ENCODE measurements at regions not wholly inside any gene's neighbourhood (a gene's known extent, or its start where the extent isn't known, plus 50 kb on each side); places are given as distances from the start of the nearest gene placed in this dataset.

GRCh38 chr15:95853350-95853749 lies 477.1 kb upstream of the NR2F2 start:
- DNase-seq (ENCODE audit: low spot score), result no peak

DNA sequence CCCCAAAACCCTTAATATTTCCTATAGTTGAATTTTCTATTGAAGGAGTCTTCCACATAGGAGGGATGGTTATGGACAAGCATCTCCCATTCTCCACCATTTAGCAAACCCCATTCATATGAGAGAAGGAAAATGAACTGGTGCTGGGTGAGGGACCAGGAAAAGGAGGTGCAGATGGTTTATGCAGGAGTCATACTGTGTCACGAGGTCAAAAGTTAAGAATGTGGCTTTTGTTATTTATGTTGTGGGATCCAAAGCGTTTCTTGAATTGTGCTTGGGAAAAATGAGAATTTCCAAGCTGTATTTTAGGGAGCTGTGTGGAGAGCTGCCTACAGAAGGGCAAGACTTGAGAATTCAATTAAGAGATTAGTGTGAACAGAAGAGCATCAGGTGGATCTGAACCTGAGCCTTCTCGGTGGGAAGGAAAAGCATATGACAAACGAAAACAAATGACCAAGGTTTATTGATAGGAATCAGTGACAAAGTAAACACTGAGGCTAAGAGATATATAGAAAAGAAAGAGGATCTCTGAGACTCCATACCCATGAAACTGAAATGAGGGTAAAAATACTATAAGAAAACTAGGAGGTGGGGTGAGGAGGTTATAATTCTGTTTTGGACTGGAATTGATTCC lies 473.3 kb upstream of the NR2F2 start:
- DNase-seq (ENCODE audit: low spot score), result peak; percentile 38

DNA sequence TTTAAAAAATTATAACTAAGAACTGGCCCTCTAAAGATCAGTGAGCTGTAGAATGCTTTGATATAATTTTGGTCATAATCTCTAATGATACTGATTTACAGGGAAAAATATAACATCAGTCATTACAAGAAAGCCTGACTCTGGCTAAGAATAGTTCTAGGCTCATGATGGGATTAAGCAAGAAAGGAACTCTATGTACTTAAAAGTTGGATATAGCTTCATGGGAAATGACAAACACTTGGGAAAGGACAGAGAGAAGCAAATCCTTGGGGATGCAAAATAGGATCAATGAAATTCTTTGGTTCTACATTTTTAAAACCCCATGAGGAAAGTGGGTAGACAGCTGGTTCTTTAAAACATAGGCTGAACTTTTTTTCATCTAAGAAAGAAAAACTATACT lies 472.7 kb upstream of the NR2F2 start:
- no peak for DNase-seq (ENCODE audit: low spot score)

DNA sequence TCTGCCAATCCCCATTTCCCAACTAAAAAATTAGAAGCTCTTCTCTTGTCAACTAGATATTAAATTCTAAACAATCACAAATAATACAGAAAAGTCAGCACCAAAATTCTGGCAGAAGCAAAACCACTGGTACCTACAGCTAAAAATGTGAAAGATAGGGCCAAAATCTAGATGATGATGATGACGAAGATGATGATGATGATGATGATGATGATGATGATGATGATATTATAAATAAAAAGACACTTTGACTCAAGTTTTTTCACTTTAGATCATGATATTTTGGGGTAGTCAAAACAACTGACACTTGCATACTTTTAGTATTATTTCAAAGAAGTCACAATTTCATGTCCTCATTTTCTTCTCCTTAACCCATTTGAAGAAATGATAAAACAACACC lies 470.1 kb upstream of the NR2F2 start:
- no peak for DNase-seq (ENCODE audit: low spot score)

DNA sequence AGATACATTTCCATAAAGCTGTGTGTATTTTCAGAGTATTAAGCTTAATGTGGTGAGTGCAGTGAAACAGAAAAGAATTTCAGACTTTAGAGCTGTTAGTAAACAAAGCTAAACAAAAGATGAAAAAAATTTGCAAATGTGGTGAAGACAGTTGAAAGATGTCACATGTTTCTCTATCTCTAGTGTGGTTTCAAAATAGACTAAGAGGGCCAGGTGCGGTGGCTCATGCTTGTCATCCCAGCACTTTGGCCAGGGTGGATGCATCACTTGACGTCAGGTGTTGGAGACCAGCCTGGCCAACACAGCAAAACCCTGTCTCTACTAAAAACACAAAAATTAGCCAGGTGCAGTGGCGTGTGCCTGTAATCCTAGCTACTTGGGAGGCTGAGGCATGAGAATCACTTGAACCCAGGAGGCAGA lies 466.0 kb upstream of the NR2F2 start:
- no peak for DNase-seq (ENCODE audit: low spot score)

DNA sequence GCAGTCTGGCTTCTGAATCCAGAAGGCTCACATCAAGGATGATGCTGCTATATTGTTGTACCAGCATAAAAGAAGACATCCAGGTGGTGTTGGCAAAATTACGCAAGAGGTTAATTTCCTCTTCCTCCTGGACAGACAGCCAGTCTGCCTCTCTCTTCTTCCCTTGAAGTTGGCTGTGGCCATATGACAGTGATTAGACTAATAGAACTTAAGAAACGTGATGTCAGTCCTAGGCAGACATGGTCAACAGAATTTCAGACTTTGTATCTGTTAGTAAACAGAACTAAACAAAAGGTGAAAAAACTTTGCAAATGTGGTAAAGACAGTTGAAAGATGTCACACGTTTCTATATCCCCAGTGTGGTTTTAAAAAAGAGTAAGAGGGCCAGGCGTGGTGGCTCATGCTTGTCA lies 465.2 kb upstream of the NR2F2 start:
- no peak for DNase-seq (ENCODE audit: low spot score)

DNA sequence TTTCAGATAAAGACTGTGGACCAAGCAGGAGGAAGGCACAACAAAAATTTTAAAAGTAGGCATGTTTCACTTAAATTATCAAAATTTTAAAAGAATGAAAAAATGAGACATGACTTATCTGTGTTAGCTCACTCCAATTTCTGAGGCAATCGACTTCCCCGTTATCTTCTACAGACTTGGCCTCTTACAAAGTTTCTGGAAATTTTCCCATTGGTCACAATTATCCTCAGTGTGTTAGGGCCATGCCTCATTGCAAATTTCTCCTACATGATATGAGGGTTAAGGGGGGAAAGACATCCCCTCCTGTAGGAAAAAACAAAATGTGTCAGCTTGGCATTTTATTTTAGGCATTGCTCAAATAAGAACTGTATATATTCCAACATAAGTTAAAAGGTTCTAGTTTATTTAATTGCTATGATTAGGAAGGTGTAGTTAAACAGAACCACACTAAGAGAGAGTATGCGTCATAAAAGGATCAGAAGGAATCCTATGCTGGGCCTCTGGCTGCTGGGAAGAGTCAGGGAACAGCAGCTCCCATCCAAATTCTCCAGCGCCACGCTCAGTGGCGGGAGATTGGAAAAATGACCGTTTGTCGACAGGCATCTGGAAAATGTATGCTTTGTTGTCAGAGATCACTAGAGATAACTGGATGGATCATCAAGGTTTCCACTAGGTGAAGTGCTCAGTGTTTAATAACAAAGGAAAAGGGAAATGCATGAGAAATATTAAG lies 463.6 kb upstream of the NR2F2 start:
- no peak for DNase-seq (ENCODE audit: low spot score)

DNA sequence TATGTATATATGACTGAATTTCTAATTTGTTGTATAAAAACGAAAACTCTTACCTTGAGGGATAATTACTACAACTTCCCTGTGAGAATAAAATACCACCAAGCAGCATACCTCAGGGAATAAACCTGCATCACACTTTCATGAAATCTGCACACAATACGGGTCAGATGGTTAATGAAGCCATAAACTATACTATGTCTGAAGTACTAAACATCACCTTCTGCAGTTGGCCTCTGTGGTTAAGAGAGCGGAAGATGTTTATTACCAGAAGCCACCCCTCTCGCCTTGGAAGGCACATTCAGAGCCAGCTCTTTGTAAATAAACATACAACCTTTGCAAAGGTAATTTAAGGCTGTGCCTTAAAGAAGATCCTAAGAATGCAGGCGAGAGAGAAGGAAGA lies 462.1 kb upstream of the NR2F2 start:
- no peak for DNase-seq (ENCODE audit: low spot score)

DNA sequence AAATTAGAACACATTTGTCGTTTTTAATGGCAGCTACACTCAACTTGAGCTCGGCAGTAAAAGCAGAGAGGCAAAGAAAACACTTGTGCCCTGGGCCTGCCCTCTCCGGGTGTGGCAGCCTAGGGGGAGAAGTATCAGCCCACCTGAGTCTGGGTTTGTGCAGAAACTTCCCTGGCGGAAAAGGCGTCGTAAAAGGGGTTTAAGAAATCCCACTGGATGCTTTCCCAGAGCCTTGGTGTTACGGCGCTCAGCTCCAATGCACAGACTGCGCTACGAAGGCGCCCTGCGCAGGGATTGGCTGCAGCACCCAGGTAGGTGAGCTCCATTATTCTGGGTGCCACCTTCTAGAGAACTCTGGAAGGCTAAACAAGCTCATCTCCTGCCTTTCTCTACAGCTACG lies 461.5 kb upstream of the NR2F2 start:
- DNase-seq (ENCODE audit: low spot score), result no peak

DNA sequence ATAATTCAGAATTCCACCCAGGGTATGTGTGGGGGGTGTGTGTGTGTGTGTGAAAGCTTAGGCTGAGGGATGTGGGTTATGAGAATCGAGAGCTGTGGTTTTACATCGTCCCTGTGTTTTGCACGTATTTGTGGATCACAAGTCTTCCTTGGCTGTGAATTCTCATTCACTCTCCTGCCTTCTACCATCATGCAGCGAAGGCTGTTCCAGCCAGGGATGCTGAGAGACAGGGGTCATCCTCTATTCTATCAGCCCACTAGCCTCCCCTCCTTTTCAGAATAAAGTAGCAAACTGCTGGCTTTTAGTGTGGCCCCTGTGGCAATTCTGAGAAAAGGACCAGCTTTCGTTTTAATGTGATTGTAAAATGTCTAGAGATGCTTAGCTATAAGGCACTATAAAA lies 460.6 kb upstream of the NR2F2 start:
- DNase-seq (ENCODE audit: low spot score), result no peak

DNA sequence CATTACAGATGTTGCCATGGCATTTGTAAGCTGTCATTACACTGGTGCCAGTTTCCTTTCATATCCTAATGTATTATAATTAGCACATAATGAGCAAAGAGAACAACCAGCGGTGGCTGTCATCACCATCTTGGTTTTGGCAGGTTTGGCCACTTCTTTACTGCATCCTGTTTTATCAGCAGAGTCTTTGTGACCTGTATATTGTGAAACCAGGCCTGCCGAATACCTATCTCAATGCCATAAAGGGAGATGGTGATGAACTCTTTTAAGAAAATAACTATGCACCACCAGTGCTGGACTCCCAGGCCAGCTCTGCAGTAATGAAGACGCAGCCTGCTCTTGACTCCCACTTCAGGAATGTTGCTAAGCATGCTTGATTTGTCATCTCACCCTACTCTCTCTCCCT lies 458.1 kb upstream of the NR2F2 start:
- peak; percentile 37 for DNase-seq (ENCODE audit: low spot score)

DNA sequence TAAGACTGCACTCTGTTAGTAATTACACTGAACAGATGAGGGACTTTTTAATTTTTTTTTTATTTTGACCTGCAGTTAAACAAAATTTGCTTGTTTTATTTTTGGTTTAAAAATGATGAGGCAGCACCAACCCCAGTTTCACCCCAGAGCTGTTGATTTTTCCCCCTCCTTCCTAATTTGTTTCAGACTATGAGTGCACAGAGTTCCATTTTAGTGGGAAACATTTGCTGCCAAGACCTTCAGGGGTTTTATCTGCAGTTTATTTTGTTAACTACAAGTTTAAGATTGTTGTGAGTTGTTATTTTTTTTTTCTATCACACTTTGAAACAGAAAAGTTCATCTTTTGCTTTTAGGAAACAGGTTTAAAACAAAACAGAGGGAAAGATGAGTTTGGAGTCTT lies 455.9 kb upstream of the NR2F2 start:
- no peak for DNase-seq (ENCODE audit: low spot score)

GRCh38 chr15:95875121-95875643 lies 455.3 kb upstream of the NR2F2 start:
- peak; percentile 48 for DNase-seq (ENCODE audit: low spot score)

- no peak for DNase-seq (ENCODE audit: low spot score)
Observed at GRCh38 chr15:95880031-95880570, 450.4 kb upstream of the NR2F2 start.

DNA sequence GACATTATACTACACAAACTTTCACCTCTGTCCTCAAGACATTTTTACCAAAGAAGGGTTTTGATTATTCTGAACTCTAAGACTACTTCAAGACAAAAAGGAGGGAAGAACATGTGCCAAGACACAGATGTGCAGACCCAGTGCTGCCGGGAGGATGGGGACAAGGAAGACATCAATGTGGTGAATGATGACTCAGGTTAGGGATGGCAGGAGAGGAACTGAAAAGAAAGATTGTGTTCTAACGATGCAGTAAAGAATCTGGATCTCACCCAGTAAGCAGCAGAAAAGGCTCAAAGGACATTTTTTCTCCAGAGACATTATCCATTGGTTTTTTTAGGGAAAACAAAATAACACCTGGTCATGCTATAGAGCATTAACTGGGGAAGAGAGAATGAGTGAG lies 449.9 kb upstream of the NR2F2 start:
- no peak for DNase-seq (ENCODE audit: low spot score)

GRCh38 chr15:95883064-95883463 lies 447.4 kb upstream of the NR2F2 start:
- DNase-seq (ENCODE audit: low spot score), result no peak

GRCh38 chr15:95884276-95884675 lies 446.2 kb upstream of the NR2F2 start:
- no peak for DNase-seq (ENCODE audit: low spot score)

- DNase-seq (ENCODE audit: low spot score), result no peak
Observed at GRCh38 chr15:95887666-95888390, 442.7 kb upstream of the NR2F2 start.

GRCh38 chr15:95888762-95889161 lies 441.7 kb upstream of the NR2F2 start:
- DNase-seq (ENCODE audit: low spot score), result no peak

DNA sequence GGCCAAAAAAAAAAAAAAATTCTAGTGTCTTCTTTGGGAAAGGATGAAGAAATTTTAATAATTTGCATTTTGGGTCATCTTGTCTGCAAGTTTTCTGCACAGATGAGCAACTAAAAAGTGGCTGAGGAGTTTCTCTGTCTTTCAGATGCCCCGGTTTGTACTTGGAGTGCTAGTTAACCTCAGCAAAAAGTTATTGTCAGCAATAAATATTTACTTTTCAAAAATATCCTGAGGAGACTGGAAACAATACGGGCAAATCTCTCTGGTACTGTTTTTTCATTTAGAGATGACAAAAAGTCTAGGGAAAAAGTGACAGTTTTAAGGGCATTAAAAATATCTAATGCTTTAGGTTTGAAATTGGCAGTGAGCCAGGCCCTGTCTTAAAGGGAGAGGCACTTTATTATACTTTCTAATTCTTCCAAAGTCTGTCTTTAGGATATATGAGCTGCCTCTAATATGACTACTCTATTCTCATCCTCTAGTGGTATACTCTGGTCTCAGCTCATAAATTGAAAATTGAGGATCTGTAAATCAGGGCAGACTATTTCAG lies 436.0 kb upstream of the NR2F2 start:
- peak; percentile 48 for DNase-seq (ENCODE audit: low spot score)

DNA sequence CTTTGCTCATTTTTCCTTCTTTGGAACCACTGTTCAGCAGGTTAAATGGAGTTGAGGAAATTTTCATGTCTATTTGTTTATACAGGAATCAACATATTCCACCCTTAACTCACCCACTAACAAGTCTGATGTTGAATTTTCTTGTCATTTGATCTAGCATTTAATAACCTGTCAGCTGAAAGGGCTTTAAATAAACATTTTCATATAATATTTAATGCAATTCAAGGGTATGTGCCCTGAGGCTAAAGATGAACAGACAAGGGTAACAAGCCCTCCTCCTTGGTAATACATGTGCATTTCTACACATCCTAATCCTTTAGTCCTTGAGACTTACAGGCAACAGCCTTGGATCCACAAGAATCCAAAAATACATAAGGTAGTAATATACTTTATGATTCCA lies 435.0 kb upstream of the NR2F2 start:
- no peak for DNase-seq (ENCODE audit: low spot score)

GRCh38 chr15:95897651-95898050 lies 432.8 kb upstream of the NR2F2 start:
- no peak for DNase-seq (ENCODE audit: low spot score)
